ENCODE measurements at regions not wholly inside any gene's neighbourhood (a gene's known extent, or its start where the extent isn't known, plus 50 kb on each side); places are given as distances from the start of the nearest gene placed in this dataset.

- DNase-seq: no peak
- H3K36me3 Mint-ChIP-seq (ENCODE audit: low read depth): no peaks in the 10 kb centered on the region
- H3K9me3 Mint-ChIP-seq: no peaks in the 10 kb centered on the region
- H3K4me3 Mint-ChIP-seq: peak overlapping the region; percentile 14; the same call in 1 of the 2 replicates
- H3K4me1 Mint-ChIP-seq (ENCODE audit: low read depth): peaks cover 26% of the 10 kb centered on the region
- TF ChIP-seq, protein P1, sequence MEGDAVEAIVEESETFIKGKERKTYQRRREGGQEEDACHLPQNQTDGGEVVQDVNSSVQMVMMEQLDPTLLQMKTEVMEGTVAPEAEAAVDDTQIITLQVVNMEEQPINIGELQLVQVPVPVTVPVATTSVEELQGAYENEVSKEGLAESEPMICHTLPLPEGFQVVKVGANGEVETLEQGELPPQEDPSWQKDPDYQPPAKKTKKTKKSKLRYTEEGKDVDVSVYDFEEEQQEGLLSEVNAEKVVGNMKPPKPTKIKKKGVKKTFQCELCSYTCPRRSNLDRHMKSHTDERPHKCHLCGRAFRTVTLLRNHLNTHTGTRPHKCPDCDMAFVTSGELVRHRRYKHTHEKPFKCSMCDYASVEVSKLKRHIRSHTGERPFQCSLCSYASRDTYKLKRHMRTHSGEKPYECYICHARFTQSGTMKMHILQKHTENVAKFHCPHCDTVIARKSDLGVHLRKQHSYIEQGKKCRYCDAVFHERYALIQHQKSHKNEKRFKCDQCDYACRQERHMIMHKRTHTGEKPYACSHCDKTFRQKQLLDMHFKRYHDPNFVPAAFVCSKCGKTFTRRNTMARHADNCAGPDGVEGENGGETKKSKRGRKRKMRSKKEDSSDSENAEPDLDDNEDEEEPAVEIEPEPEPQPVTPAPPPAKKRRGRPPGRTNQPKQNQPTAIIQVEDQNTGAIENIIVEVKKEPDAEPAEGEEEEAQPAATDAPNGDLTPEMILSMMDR (IDR thresholded peaks at IDR 0.05): no peak
- peak overlapping the region; percentile 67 for H3K27ac Mint-ChIP-seq
- no peaks in the 10 kb centered on the region for H3K27me3 Mint-ChIP-seq (ENCODE audit: insufficient read depth)
These were observed 258.5 kb upstream of the SLIT2 start for GRCh38 chr4:19993242-19993641.

DNA sequence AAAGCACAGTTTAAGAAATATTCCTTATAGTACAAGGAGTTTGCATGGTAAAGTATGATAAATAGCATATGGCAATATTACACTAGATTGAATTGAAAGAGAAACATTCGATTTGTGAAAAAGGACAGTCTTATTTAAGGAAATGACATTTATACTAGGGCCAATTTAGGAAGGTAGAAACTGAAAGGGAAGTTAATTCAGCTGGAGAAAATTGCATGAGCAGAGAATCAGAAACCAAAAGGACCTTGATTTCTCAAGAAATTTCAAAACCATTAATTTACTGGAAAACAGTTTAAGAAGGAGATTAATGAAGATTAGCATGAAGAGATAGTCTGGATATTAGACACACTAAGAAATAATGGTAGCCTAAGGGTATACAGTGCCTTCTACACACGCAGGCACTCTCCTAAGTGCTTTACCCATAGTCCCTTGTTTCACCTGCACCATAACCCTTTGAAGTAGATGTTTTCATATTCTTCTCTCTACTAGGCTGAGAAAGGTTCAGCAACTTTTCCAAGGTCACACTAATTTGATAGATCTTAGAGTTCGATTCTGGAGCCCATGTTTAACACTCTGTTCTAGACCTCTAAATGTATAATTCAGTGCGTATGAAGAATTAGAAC is 259.1 kb upstream of the SLIT2 start:
- Mint-ChIP-seq H3K9me3 (no peaks in the 10 kb centered on the region), H3K27me3 (ENCODE audit: insufficient read depth) (no peaks in the 10 kb centered on the region), H3K27ac (peak overlapping the region; percentile 67; the same call in 1 of the 2 replicates), H3K4me1 (ENCODE audit: low read depth) (peaks cover 32% of the 10 kb centered on the region), H3K4me3 (no peak overlapping the region), H3K36me3 (ENCODE audit: low read depth) (no peaks in the 10 kb centered on the region)
- no peak for DNase-seq
- TF ChIP-seq, protein P1 (IDR thresholded peaks at IDR 0.05): no peak

GRCh38 chr4:19987746-19988145 is 264.0 kb upstream of the SLIT2 start:
- TF ChIP-seq, protein P1 (IDR thresholded peaks at IDR 0.05): no peak
- no peaks in the 10 kb centered on the region; the same call in 1 of the 2 replicates for H3K9me3 Mint-ChIP-seq
- peaks cover 20% of the 10 kb centered on the region for H3K36me3 Mint-ChIP-seq (ENCODE audit: low read depth)
- H3K4me3 Mint-ChIP-seq: peak overlapping the region; percentile 5; the same call in 1 of the 2 replicates
- peaks cover 55% of the 10 kb centered on the region for H3K4me1 Mint-ChIP-seq (ENCODE audit: low read depth)
- peak; percentile 46 for DNase-seq
- H3K27ac Mint-ChIP-seq: peak overlapping the region; percentile 69
- no peaks in the 10 kb centered on the region; the same call in 1 of the 2 replicates for H3K27me3 Mint-ChIP-seq (ENCODE audit: insufficient read depth)

DNA sequence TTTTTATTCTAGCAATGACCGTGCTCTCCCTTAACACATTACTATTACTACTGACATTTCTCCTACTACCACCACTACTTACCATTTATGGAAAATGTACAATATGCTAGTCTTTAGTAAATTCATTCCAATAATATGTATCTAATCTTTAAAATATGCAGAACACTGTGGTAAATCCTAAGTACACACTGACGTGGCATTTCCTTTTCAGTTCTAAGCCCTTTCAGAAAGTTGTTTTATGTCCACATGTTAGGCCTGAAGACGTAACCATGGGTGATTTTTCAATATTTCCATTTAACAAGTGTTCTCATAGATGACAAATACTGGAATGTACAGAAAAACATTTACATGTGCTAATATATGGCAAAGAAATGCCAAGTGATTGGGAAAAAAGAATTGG is 268.6 kb upstream of the SLIT2 start:
- peaks cover 41% of the 10 kb centered on the region for H3K36me3 Mint-ChIP-seq (ENCODE audit: low read depth)
- TF ChIP-seq, protein P1 (IDR thresholded peaks at IDR 0.05): no peak
- H3K4me1 Mint-ChIP-seq (ENCODE audit: low read depth): peaks cover 52% of the 10 kb centered on the region
- peak; percentile 97 for DNase-seq
- peaks cover 16% of the 10 kb centered on the region for H3K9me3 Mint-ChIP-seq
- H3K4me3 Mint-ChIP-seq: peak overlapping the region; percentile 66
- H3K27me3 Mint-ChIP-seq (ENCODE audit: insufficient read depth): peaks cover 1% of the 10 kb centered on the region; the same call in 1 of the 2 replicates
- peak overlapping the region; percentile 97 for H3K27ac Mint-ChIP-seq

DNA sequence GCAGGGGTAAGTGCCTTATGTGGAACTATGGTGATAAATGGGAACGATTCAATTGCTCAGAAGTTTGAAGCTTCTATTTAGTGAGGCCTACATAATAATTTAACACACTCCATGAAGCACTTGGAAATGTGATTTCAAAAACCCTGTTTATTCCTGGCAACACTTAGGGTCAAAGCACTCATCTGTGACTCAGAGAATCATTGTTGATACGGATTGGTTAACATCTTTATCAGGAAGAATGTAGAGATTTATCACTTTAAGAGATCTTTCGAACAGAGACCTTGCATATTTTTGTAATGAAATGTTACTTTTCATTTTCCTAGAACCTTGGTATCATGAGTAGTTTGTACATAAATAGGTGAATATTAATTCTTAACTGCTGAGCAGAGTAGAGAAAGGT is 269.1 kb upstream of the SLIT2 start:
- TF ChIP-seq, protein P1 (IDR thresholded peaks at IDR 0.05): no peak
- peaks cover 20% of the 10 kb centered on the region for H3K9me3 Mint-ChIP-seq
- H3K27me3 Mint-ChIP-seq (ENCODE audit: insufficient read depth): peaks cover 1% of the 10 kb centered on the region; the same call in 1 of the 2 replicates
- peak overlapping the region; percentile 66 for H3K4me3 Mint-ChIP-seq
- H3K27ac Mint-ChIP-seq: peak overlapping the region; percentile 97
- DNase-seq: peak; percentile 85
- H3K36me3 Mint-ChIP-seq (ENCODE audit: low read depth): peaks cover 45% of the 10 kb centered on the region
- peaks cover 47% of the 10 kb centered on the region for H3K4me1 Mint-ChIP-seq (ENCODE audit: low read depth)
